Fibroblast of skin of abdomen (primary cell): ENCODE measurements at regions not wholly inside any gene's neighbourhood (a gene's known extent, or its start where the extent isn't known, plus 50 kb on each side); places are given as distances from the start of the nearest gene placed in this dataset.

Source experiments
- DNase-seq: peaks from one replicate; pipeline ENCODE4 v3.0.0-alpha.2; 2013

- DNase-seq: peak; percentile 41
Observed at GRCh38 chr7:46393142-46393541, 472.1 kb upstream of the IGFBP3 start.

GRCh38 chr7:46391231-46392201, 470.4 kb upstream of the IGFBP3 start:
- DNase-seq: peak; percentile 81

GRCh38 chr7:46390042-46390441, 469.0 kb upstream of the IGFBP3 start:
- peak; percentile 19 for DNase-seq

- DNase-seq: no peak
Observed at GRCh38 chr7:46389146-46389545, 468.1 kb upstream of the IGFBP3 start.

- DNase-seq: peak; percentile 62
Observed at GRCh38 chr7:46387646-46388045, 466.6 kb upstream of the IGFBP3 start.

GRCh38 chr7:46386428-46387399, 465.6 kb upstream of the IGFBP3 start:
- peak; percentile 50 for DNase-seq

- peak; percentile 97 for DNase-seq
Observed at GRCh38 chr7:46385662-46386309, 464.7 kb upstream of the IGFBP3 start.

GRCh38 chr7:46383605-46384004, 462.5 kb upstream of the IGFBP3 start:
- peak; percentile 68 for DNase-seq

- DNase-seq: peak; percentile 97
Observed at GRCh38 chr7:46369933-46370654, 449.0 kb upstream of the IGFBP3 start.

GRCh38 chr7:46368871-46369270, 447.8 kb upstream of the IGFBP3 start:
- DNase-seq: no peak

- DNase-seq: no peak
Observed at GRCh38 chr7:46366526-46366925, 445.5 kb upstream of the IGFBP3 start.

- no peak for DNase-seq
Observed at GRCh38 chr7:46363688-46364087, 442.6 kb upstream of the IGFBP3 start.

- DNase-seq: no peak
Observed at GRCh38 chr7:46360811-46361210, 439.7 kb upstream of the IGFBP3 start.

- DNase-seq: no peak
Observed at GRCh38 chr7:46360296-46360695, 439.2 kb upstream of the IGFBP3 start.

- no peak for DNase-seq
Observed at GRCh38 chr7:46357851-46358250, 436.8 kb upstream of the IGFBP3 start.

- no peak for DNase-seq
Observed at GRCh38 chr7:46357290-46357689, 436.2 kb upstream of the IGFBP3 start.

GRCh38 chr7:46356371-46356770, 435.3 kb upstream of the IGFBP3 start:
- no peak for DNase-seq

- no peak for DNase-seq
Observed at GRCh38 chr7:46355331-46355730, 434.3 kb upstream of the IGFBP3 start.

GRCh38 chr7:46352004-46352954, 431.2 kb upstream of the IGFBP3 start:
- DNase-seq: peak; percentile 74

GRCh38 chr7:46349490-46349889, 428.4 kb upstream of the IGFBP3 start:
- no peak for DNase-seq

GRCh38 chr7:46344533-46344932, 423.5 kb upstream of the IGFBP3 start:
- no peak for DNase-seq
